ENCODE measurements at regions not wholly inside any gene's neighbourhood (a gene's known extent, or its start where the extent isn't known, plus 50 kb on each side); places are given as distances from the start of the nearest gene placed in this dataset.

DNA sequence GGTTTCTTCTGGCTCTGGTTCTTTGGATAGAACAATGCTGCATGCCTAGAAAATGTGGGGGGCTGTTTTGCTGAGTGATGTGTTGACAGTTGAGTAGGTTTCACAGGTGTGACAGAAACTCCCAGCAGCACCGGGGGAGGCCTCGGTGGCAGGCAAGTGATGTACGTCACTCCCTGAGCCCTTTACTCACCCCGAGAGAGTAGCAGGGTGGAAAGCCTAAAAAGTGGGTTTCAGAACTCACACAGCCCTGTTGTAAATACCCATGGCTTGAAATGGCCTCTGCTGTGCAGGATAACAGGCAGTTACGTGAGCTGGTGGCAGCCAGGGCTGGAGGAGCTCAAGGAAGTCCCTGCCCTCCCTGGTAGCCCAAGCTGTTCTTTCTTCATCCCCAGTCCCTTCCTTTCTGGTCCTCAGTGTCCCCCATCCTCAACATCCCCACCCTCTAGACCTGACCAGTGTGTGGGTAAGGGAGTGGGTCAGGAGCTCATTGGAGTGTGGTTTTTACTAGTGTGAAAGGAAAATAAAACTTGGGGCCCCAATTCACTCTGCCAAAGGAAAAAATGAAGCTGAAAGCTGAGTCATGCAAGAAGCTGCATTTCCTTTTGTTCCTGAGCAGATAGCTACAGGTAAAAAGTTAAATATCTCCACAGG is 258.1 kb downstream of the STK31 start:
- no peaks in the 10 kb centered on the region for H3K27me3 Mint-ChIP-seq
- no peaks in the 10 kb centered on the region for H3K9me3 Mint-ChIP-seq
- ATAC-seq (replicated peaks; ENCODE audit: extremely low read depth, poor library complexity, severe bottlenecking) (no peak), DNase-seq (ENCODE audit: low spot score in 2 of 2) (no peak)
- H3K36me3 Mint-ChIP-seq (ENCODE audit: insufficient read depth), result no peaks in the 10 kb centered on the region
- H3K4me3 Mint-ChIP-seq, result no peak overlapping the region
- H3K27ac Mint-ChIP-seq (ENCODE audit: low read depth), result no peak overlapping the region
- H3K4me1 Mint-ChIP-seq, result no peaks in the 10 kb centered on the region

DNA sequence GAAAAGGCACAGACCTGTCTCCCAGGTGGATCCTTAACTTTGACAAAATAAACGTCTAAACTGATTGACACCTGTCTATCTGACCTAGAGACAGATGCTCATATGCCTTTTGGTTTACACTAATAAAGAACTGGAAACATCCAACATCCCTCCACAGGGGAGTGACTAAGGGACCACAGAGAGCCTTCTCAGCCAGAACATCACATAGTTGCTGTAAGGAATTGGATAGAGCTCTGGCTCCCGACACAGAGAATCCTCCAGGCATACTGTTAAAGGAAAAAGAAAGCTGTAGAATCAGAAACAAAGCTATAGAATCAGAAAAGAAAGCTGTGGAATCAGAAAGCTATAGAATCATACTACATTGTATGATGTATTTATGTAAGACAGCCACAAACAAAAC is 258.8 kb downstream of the STK31 start:
- Mint-ChIP-seq H3K4me1 (no peaks in the 10 kb centered on the region), H3K9me3 (no peaks in the 10 kb centered on the region), H3K27ac (ENCODE audit: low read depth) (no peak overlapping the region), H3K36me3 (ENCODE audit: insufficient read depth) (no peaks in the 10 kb centered on the region), H3K27me3 (no peaks in the 10 kb centered on the region), H3K4me3 (no peak overlapping the region)
- ATAC-seq (replicated peaks; ENCODE audit: extremely low read depth, poor library complexity, severe bottlenecking), result no peak
- no peak for DNase-seq (ENCODE audit: low spot score in 2 of 2)

- H3K9me3 Mint-ChIP-seq, result no peaks in the 10 kb centered on the region
- no peak overlapping the region for H3K27ac Mint-ChIP-seq (ENCODE audit: low read depth)
- no peaks in the 10 kb centered on the region for H3K4me1 Mint-ChIP-seq
- H3K36me3 Mint-ChIP-seq (ENCODE audit: insufficient read depth), result no peaks in the 10 kb centered on the region
- ATAC-seq (replicated peaks; ENCODE audit: extremely low read depth, poor library complexity, severe bottlenecking) (no peak), DNase-seq (ENCODE audit: low spot score in 2 of 2) (no peak)
- no peaks in the 10 kb centered on the region for H3K27me3 Mint-ChIP-seq
- H3K4me3 Mint-ChIP-seq, result no peak overlapping the region
Observed at GRCh38 chr7:23969443-23969842, 259.4 kb downstream of the STK31 start.

GRCh38 chr7:23970193-23970592 is 260.2 kb downstream of the STK31 start:
- no peak overlapping the region for H3K4me3 Mint-ChIP-seq
- H3K4me1 Mint-ChIP-seq, result no peaks in the 10 kb centered on the region
- no peaks in the 10 kb centered on the region for H3K27me3 Mint-ChIP-seq
- no peak for DNase-seq (ENCODE audit: low spot score in 2 of 2)
- H3K9me3 Mint-ChIP-seq, result no peaks in the 10 kb centered on the region
- no peak overlapping the region for H3K27ac Mint-ChIP-seq (ENCODE audit: low read depth)
- ATAC-seq (replicated peaks; ENCODE audit: extremely low read depth, poor library complexity, severe bottlenecking), result no peak
- no peaks in the 10 kb centered on the region for H3K36me3 Mint-ChIP-seq (ENCODE audit: insufficient read depth)

DNA sequence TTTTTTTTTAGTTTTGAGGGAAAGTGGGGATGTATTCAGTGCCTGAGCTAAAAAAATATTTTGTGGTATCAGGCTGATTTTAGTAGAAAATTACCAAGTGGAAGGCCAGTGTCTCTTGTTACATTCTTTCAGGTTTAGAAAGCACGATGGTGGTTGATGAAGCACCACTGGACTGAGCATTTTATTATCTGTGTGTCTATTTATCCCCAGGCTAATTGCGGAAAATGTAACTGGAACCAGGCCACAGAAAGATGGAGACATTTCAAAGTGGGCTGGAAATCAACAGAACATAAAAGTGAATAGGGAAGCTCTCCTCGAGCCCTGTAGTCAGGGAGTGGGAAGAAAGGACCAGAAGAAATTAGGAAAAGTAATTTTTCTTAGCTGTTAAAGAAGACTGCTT is 261.0 kb downstream of the STK31 start:
- no peak for DNase-seq (ENCODE audit: low spot score in 2 of 2)
- Mint-ChIP-seq H3K27ac (ENCODE audit: low read depth) (no peak overlapping the region), H3K4me3 (no peak overlapping the region), H3K27me3 (no peaks in the 10 kb centered on the region), H3K36me3 (ENCODE audit: insufficient read depth) (no peaks in the 10 kb centered on the region), H3K4me1 (no peaks in the 10 kb centered on the region), H3K9me3 (no peaks in the 10 kb centered on the region)
- ATAC-seq (replicated peaks; ENCODE audit: extremely low read depth, poor library complexity, severe bottlenecking), result no peak

- H3K27ac Mint-ChIP-seq (ENCODE audit: low read depth), result no peak overlapping the region
- no peaks in the 10 kb centered on the region for H3K9me3 Mint-ChIP-seq
- no peak overlapping the region for H3K4me3 Mint-ChIP-seq
- H3K4me1 Mint-ChIP-seq, result no peaks in the 10 kb centered on the region
- no peak for DNase-seq (ENCODE audit: low spot score in 2 of 2)
- no peak for ATAC-seq (replicated peaks; ENCODE audit: extremely low read depth, poor library complexity, severe bottlenecking)
- peaks cover 7% of the 10 kb centered on the region for H3K27me3 Mint-ChIP-seq
- no peaks in the 10 kb centered on the region for H3K36me3 Mint-ChIP-seq (ENCODE audit: insufficient read depth)
Observed at GRCh38 chr7:23972057-23972456, 262.0 kb downstream of the STK31 start.

GRCh38 chr7:23973264-23973663 is 263.2 kb downstream of the STK31 start:
- no peaks in the 10 kb centered on the region for H3K36me3 Mint-ChIP-seq (ENCODE audit: insufficient read depth)
- H3K4me3 Mint-ChIP-seq, result no peak overlapping the region
- no peaks in the 10 kb centered on the region for H3K9me3 Mint-ChIP-seq
- DNase-seq (ENCODE audit: low spot score in 2 of 2) (no peak), ATAC-seq (replicated peaks; ENCODE audit: extremely low read depth, poor library complexity, severe bottlenecking) (no peak)
- H3K27ac Mint-ChIP-seq (ENCODE audit: low read depth), result no peak overlapping the region
- peaks cover 11% of the 10 kb centered on the region for H3K27me3 Mint-ChIP-seq
- no peaks in the 10 kb centered on the region for H3K4me1 Mint-ChIP-seq

- Mint-ChIP-seq H3K4me1 (no peaks in the 10 kb centered on the region), H3K36me3 (ENCODE audit: insufficient read depth) (peaks cover 1% of the 10 kb centered on the region), H3K9me3 (peaks cover 8% of the 10 kb centered on the region), H3K27me3 (peaks cover 73% of the 10 kb centered on the region), H3K27ac (ENCODE audit: low read depth) (no peak overlapping the region), H3K4me3 (no peak overlapping the region)
- DNase-seq (ENCODE audit: low spot score in 2 of 2) (no peak), ATAC-seq (replicated peaks; ENCODE audit: extremely low read depth, poor library complexity, severe bottlenecking) (no peak)
Observed at GRCh38 chr7:23980081-23980480, 270.1 kb downstream of the STK31 start.

DNA sequence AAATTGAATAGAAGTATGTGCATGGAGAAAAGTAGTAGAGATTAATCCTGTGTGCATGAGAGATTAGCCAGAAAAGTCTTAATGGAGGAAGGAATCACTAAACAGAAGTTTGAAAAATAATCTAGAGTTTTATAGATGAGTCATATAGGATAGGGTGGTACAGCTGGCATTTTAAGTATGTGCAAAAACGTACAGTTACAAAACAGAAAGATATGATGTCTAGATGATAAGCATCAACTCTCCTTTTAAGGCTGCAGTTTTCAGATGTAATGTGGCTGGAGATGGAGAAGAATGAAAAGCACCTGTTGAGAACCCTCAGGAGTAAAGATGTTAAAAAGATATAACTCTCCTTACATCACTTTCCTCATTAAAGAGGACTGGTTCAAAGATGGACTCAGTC is 271.3 kb downstream of the STK31 start:
- Mint-ChIP-seq H3K4me1 (no peaks in the 10 kb centered on the region), H3K36me3 (ENCODE audit: insufficient read depth) (peaks cover 1% of the 10 kb centered on the region), H3K9me3 (peaks cover 8% of the 10 kb centered on the region), H3K27me3 (peaks cover 85% of the 10 kb centered on the region), H3K27ac (ENCODE audit: low read depth) (no peak overlapping the region), H3K4me3 (no peak overlapping the region)
- ATAC-seq (replicated peaks; ENCODE audit: extremely low read depth, poor library complexity, severe bottlenecking), result no peak
- DNase-seq (ENCODE audit: low spot score in 2 of 2), result no peak

- Mint-ChIP-seq H3K9me3 (peaks cover 8% of the 10 kb centered on the region), H3K27ac (ENCODE audit: low read depth) (no peak overlapping the region), H3K4me3 (no peak overlapping the region), H3K27me3 (peaks cover 85% of the 10 kb centered on the region), H3K4me1 (no peaks in the 10 kb centered on the region), H3K36me3 (ENCODE audit: insufficient read depth) (peaks cover 1% of the 10 kb centered on the region)
- DNase-seq (ENCODE audit: low spot score in 2 of 2) (no peak), ATAC-seq (replicated peaks; ENCODE audit: extremely low read depth, poor library complexity, severe bottlenecking) (no peak)
Observed at GRCh38 chr7:23981758-23982157, 271.7 kb downstream of the STK31 start.

DNA sequence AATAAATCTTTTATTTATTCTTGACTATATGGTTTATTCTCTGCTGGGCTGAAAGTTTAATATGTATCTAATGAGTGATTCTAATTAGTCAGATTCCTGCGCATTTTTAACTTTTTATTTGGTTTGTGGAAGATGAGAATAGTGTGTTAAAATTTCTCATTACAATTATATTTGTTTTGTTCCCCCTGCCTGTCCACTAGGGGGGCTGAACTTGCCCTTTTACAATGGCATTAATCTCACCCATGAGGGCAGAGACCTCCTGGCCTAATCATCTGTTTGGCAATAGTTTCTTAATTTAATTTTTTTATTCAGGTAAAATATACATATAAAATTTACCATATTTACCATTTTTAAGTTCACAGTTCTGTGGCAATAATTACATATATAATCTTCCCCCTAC is 278.5 kb upstream of the NPY start:
- no peak for ATAC-seq (replicated peaks; ENCODE audit: extremely low read depth, poor library complexity, severe bottlenecking)
- Mint-ChIP-seq H3K36me3 (ENCODE audit: insufficient read depth) (no peaks in the 10 kb centered on the region), H3K27me3 (peaks cover 53% of the 10 kb centered on the region)

DNA sequence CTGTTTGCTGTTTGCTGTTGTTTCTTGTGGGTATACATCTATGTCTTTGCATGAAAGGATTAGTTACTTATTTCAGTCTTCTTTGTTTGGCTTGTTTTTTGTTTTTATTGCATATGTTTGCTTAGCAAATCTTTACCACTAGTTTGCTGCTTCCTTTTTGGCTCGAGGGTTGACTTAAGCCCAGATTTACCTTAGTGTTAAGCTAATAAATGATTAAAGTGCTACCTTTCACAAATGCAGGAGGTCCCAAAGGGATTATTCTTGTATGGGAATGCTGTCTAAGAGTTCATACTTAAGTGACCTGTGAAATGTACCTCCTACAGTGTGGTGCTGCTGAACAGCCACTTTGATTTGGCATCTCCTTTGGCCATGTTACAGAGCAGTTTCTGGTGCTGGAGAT is 273.5 kb upstream of the NPY start:
- Mint-ChIP-seq H3K27me3 (peaks cover 81% of the 10 kb centered on the region), H3K9me3 (peaks cover 12% of the 10 kb centered on the region), H3K4me3 (no peak overlapping the region), H3K27ac (ENCODE audit: low read depth) (no peak overlapping the region), H3K4me1 (no peaks in the 10 kb centered on the region), H3K36me3 (ENCODE audit: insufficient read depth) (no peaks in the 10 kb centered on the region)
- no peak for DNase-seq (ENCODE audit: low spot score in 2 of 2)
- ATAC-seq (replicated peaks; ENCODE audit: extremely low read depth, poor library complexity, severe bottlenecking), result no peak

More for the DNA sequence above, 278.5 kb upstream of the NPY start:
- Mint-ChIP-seq H3K4me1 (no peaks in the 10 kb centered on the region), H3K27ac (ENCODE audit: low read depth) (no peak overlapping the region), H3K9me3 (peaks cover 1% of the 10 kb centered on the region), H3K4me3 (no peak overlapping the region)
- no peak for DNase-seq (ENCODE audit: low spot score in 2 of 2)

- DNase-seq (ENCODE audit: low spot score in 2 of 2) (no peak), ATAC-seq (replicated peaks; ENCODE audit: extremely low read depth, poor library complexity, severe bottlenecking) (no peak)
- Mint-ChIP-seq H3K27ac (ENCODE audit: low read depth) (no peak overlapping the region), H3K9me3 (no peaks in the 10 kb centered on the region), H3K36me3 (ENCODE audit: insufficient read depth) (no peaks in the 10 kb centered on the region), H3K27me3 (peaks cover 10% of the 10 kb centered on the region), H3K4me1 (no peaks in the 10 kb centered on the region), H3K4me3 (no peak overlapping the region)
Observed at GRCh38 chr7:24017519-24017918, 266.5 kb upstream of the NPY start.

DNA sequence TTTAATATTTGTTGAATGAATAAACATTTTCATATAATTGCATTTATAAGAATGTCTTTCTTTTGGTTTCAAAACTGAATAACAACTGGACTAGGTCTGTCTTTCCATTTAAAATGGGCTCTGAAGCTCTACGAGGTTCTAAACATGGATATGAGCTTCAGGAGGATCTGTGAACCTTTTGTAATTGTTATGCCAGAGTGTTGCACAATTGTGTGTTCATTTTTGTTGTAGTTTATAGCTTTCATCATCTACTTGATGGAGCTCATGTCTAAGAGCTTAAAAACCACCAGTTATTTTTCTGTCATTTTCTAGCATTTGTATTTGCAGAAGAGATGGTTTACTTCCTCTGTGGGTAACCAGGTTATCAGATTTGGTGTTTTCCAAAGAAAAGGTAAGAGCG is 265.7 kb upstream of the NPY start:
- H3K4me1 Mint-ChIP-seq, result no peaks in the 10 kb centered on the region
- ATAC-seq (replicated peaks; ENCODE audit: extremely low read depth, poor library complexity, severe bottlenecking), result no peak
- no peaks in the 10 kb centered on the region for H3K9me3 Mint-ChIP-seq
- peaks cover 2% of the 10 kb centered on the region for H3K27me3 Mint-ChIP-seq
- H3K27ac Mint-ChIP-seq (ENCODE audit: low read depth), result no peak overlapping the region
- no peaks in the 10 kb centered on the region for H3K36me3 Mint-ChIP-seq (ENCODE audit: insufficient read depth)
- no peak for DNase-seq (ENCODE audit: low spot score in 2 of 2)
- H3K4me3 Mint-ChIP-seq, result no peak overlapping the region

Data from central memory CD8-positive, alpha-beta T cell (primary cell).